ENCODE measurements at regions not wholly inside any gene's neighbourhood (a gene's known extent, or its start where the extent isn't known, plus 50 kb on each side); places are given as distances from the start of the nearest gene placed in this dataset.
"Not testable (repeated sequence)": the region's sequence is repeated elsewhere in the genome, so short reads cannot be mapped to it uniquely, and the experiment has no call there.

- ChIA-PET POLR2A (ENCODE audit: low non-redundant PET) (no interaction called here), CTCF (interaction anchor here (0.6 kb wide), 1 partner anchor 494 kb away, joined by 3 read pairs; no protein-coding TSS in a partner anchor)
- no peak for TF ChIP-seq CTCF (conservative IDR thresholded peaks at IDR 0.05; ENCODE audit: low read depth)
- DNase-seq (ENCODE audit: low spot score) = no peak
- no peak overlapping the region for H3K27ac ChIP-seq
Measured at GRCh38 chr9:30591461-30591860, 1793.0 kb upstream of the ACO1 start.

- CTCF ChIA-PET = no interaction called here
- POLR2A ChIA-PET (ENCODE audit: low non-redundant PET) = no interaction called here
Measured at GRCh38 chr9:30597608-30598007, 1786.8 kb upstream of the ACO1 start.

GRCh38 chr9:30605936-30606335, 1778.5 kb upstream of the ACO1 start:
- H3K27ac ChIP-seq = no peak overlapping the region
- POLR2A ChIA-PET (ENCODE audit: low non-redundant PET) = no interaction called here
- no peak for DNase-seq (ENCODE audit: low spot score)
- CTCF ChIA-PET = no interaction called here
- TF ChIP-seq CTCF (conservative IDR thresholded peaks at IDR 0.05; ENCODE audit: low read depth) = no peak

More at GRCh38 chr9:30597608-30598007, 1786.8 kb upstream of the ACO1 start:
- TF ChIP-seq CTCF (conservative IDR thresholded peaks at IDR 0.05; ENCODE audit: low read depth) = no peak
- no peak overlapping the region for H3K27ac ChIP-seq
- DNase-seq (ENCODE audit: low spot score) = no peak

- CTCF ChIA-PET = no interaction called here
- no peak overlapping the region for H3K27ac ChIP-seq
- POLR2A ChIA-PET (ENCODE audit: low non-redundant PET) = no interaction called here
- DNase-seq (ENCODE audit: low spot score) = peak; percentile 1
- no peak for TF ChIP-seq CTCF (conservative IDR thresholded peaks at IDR 0.05; ENCODE audit: low read depth)
Measured at GRCh38 chr9:30609713-30610112, 1774.7 kb upstream of the ACO1 start.

GRCh38 chr9:30616782-30617181, 1767.7 kb upstream of the ACO1 start:
- CTCF ChIA-PET; H3K27ac ChIP-seq; POLR2A ChIA-PET (ENCODE audit: low non-redundant PET); DNase-seq (ENCODE audit: low spot score): not testable (repeated sequence)

GRCh38 chr9:30622561-30622960, 1761.9 kb upstream of the ACO1 start:
- ChIA-PET CTCF (no interaction called here), POLR2A (ENCODE audit: low non-redundant PET) (no interaction called here)
- H3K27ac ChIP-seq = no peak overlapping the region
- DNase-seq (ENCODE audit: low spot score) = no peak
- TF ChIP-seq CTCF (conservative IDR thresholded peaks at IDR 0.05; ENCODE audit: low read depth) = no peak

GRCh38 chr9:30628915-30629567, 1755.4 kb upstream of the ACO1 start:
- ChIA-PET CTCF (no interaction called here), POLR2A (ENCODE audit: low non-redundant PET) (no interaction called here)
- no peak for TF ChIP-seq CTCF (conservative IDR thresholded peaks at IDR 0.05; ENCODE audit: low read depth)
- no peak for DNase-seq (ENCODE audit: low spot score)
- H3K27ac ChIP-seq = no peak overlapping the region

Data from RWPE1 (cell line).